ENCODE measurements at regions not wholly inside any gene's neighbourhood (a gene's known extent, or its start where the extent isn't known, plus 50 kb on each side); places are given as distances from the start of the nearest gene placed in this dataset.

DNA sequence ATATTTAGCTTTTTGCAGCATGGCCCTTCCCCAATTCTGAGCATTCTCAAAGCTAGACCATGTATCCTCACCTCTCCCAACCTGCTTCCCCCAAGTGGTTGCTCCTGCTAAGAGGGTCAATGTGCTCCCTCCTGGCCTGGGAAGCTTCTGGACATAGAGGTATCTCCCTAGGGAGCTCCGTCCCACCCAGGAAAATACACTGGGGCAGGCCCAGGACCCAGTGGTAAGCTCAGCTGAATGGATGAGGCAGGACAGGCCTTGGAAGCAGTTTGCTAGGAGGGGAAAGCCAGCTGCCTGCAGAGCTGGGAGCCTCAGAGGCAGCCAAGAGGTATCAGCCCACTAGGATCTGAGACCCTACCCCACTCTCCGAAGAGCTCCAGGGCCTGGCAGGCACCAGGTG is 1721.6 kb downstream of the TP53TG3F start:
- no peaks in the 10 kb centered on the region for H3K36me3 ChIP-seq (ENCODE audit: control insufficient read depth in 2 of 2, extremely low read depth in 1 of 2, insufficient read depth in 2 of 2, low read length in 2 of 2)
- TF ChIP-seq, protein P1, sequence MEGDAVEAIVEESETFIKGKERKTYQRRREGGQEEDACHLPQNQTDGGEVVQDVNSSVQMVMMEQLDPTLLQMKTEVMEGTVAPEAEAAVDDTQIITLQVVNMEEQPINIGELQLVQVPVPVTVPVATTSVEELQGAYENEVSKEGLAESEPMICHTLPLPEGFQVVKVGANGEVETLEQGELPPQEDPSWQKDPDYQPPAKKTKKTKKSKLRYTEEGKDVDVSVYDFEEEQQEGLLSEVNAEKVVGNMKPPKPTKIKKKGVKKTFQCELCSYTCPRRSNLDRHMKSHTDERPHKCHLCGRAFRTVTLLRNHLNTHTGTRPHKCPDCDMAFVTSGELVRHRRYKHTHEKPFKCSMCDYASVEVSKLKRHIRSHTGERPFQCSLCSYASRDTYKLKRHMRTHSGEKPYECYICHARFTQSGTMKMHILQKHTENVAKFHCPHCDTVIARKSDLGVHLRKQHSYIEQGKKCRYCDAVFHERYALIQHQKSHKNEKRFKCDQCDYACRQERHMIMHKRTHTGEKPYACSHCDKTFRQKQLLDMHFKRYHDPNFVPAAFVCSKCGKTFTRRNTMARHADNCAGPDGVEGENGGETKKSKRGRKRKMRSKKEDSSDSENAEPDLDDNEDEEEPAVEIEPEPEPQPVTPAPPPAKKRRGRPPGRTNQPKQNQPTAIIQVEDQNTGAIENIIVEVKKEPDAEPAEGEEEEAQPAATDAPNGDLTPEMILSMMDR (optimal IDR thresholded peaks at IDR 0.05 in 1 of 3, IDR thresholded peaks at IDR 0.05 in 1 of 3, conservative IDR thresholded peaks at IDR 0.05 in 1 of 3; ENCODE audit: extremely low read depth in 1 of 3, insufficient read depth in 2 of 3, low read length in 3 of 3), result no peak
- H3K27me3 ChIP-seq (ENCODE audit: control insufficient read depth, extremely low read depth, insufficient read depth, low read length), result no peaks in the 10 kb centered on the region
- no peak overlapping the region for H3K4me2 ChIP-seq (ENCODE audit: control insufficient read depth, extremely low read depth, insufficient read depth, low read depth, low read length)
- no peaks in the 10 kb centered on the region for H4K20me1 ChIP-seq (ENCODE audit: control insufficient read depth, extremely low read depth, insufficient read depth, low read length)
- DNase-seq (ENCODE audit: low read depth, low spot score) (no peak), FAIRE-seq (no peak)
- H3K9me1 ChIP-seq (ENCODE audit: control insufficient read depth, extremely low read depth, insufficient read depth, low read length), result no peaks in the 10 kb centered on the region
- no peaks in the 10 kb centered on the region for H3K9me3 ChIP-seq (ENCODE audit: control insufficient read depth, low read depth, low read length)
- H3K79me2 ChIP-seq (ENCODE audit: control insufficient read depth, insufficient read depth, low read length), result no peaks in the 10 kb centered on the region
- dilution Hi-C loops (cut with MboI; ENCODE audit: extremely low pct_ligation_motif_present, low sequenced_read_pairs), result no loop called here
- no peak overlapping the region for H3K27ac ChIP-seq (ENCODE audit: control insufficient read depth, insufficient read depth, low read length)
- H2AFZ ChIP-seq (ENCODE audit: control insufficient read depth, low read length), result no peak overlapping the region
- no peak overlapping the region for H3K4me3 ChIP-seq (ENCODE audit: control insufficient read depth in 2 of 3, extremely low read depth in 1 of 3, insufficient read depth in 2 of 3, low read depth in 1 of 3, low read length in 3 of 3)
- no peak overlapping the region for H3K9ac ChIP-seq (ENCODE audit: control insufficient read depth, extremely low read depth, insufficient read depth, low read length)
- H3K4me1 ChIP-seq (ENCODE audit: control insufficient read depth, extremely low read depth, insufficient read depth, low read length), result no peaks in the 10 kb centered on the region

DNA sequence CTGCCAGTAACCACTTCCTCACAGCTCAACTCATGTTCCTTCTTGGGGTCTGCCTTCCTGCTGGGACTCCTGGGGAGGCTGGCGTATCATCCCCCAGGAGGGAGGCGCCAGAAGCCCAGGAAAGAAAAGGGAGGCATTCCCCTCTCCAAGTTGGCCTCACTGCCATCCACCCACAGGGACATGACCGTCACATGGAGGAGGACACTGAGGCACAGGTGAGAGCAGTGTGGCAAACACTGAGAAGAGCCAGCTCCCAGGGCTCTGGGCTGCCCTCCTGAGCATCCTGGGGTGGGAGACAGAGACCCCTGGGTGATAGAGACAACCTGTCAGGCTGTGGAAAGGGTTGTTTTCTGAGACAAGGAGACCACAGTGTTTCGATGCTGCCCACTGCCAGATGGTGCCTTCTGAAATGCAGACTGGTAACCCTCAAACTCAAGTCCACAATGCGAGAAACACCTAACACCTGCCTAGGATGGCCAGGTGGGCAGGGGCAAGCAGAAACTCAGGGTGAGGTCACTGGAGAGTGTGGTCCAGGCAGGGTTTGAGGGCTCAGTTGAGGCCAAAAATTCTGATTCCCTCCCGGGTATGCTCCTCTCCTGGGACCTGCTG is 1722.1 kb downstream of the TP53TG3F start:
- FAIRE-seq (no peak), DNase-seq (ENCODE audit: low read depth, low spot score) (no peak)
- Histone ChIP-seq H3K9me1 (ENCODE audit: control insufficient read depth, extremely low read depth, insufficient read depth, low read length) (no peaks in the 10 kb centered on the region), H3K9ac (ENCODE audit: control insufficient read depth, extremely low read depth, insufficient read depth, low read length) (no peak overlapping the region), H3K4me3 (ENCODE audit: control insufficient read depth in 2 of 3, extremely low read depth in 1 of 3, insufficient read depth in 2 of 3, low read depth in 1 of 3, low read length in 3 of 3) (no peak overlapping the region), H3K4me2 (ENCODE audit: control insufficient read depth, extremely low read depth, insufficient read depth, low read depth, low read length) (no peak overlapping the region), H4K20me1 (ENCODE audit: control insufficient read depth, extremely low read depth, insufficient read depth, low read length) (no peaks in the 10 kb centered on the region), H3K27ac (ENCODE audit: control insufficient read depth, insufficient read depth, low read length) (no peak overlapping the region), H3K79me2 (ENCODE audit: control insufficient read depth, insufficient read depth, low read length) (no peaks in the 10 kb centered on the region), H2AFZ (ENCODE audit: control insufficient read depth, low read length) (no peak overlapping the region), H3K36me3 (ENCODE audit: control insufficient read depth in 2 of 2, extremely low read depth in 1 of 2, insufficient read depth in 2 of 2, low read length in 2 of 2) (no peaks in the 10 kb centered on the region), H3K9me3 (ENCODE audit: control insufficient read depth, low read depth, low read length) (no peaks in the 10 kb centered on the region), H3K4me1 (ENCODE audit: control insufficient read depth, extremely low read depth, insufficient read depth, low read length) (no peaks in the 10 kb centered on the region), H3K27me3 (ENCODE audit: control insufficient read depth, extremely low read depth, insufficient read depth, low read length) (no peaks in the 10 kb centered on the region)
- dilution Hi-C loops (cut with MboI; ENCODE audit: extremely low pct_ligation_motif_present, low sequenced_read_pairs), result no loop called here
- TF ChIP-seq, protein P1 (optimal IDR thresholded peaks at IDR 0.05 in 1 of 3, IDR thresholded peaks at IDR 0.05 in 1 of 3, conservative IDR thresholded peaks at IDR 0.05 in 1 of 3; ENCODE audit: extremely low read depth in 1 of 3, insufficient read depth in 2 of 3, low read length in 3 of 3), result no peak
- no peak for TF ChIP-seq EZH2 (IDR thresholded peaks at IDR 0.05; ENCODE audit: low read length)

All from keratinocyte (primary cell).